ENCODE measurements at regions not wholly inside any gene's neighbourhood (a gene's known extent, or its start where the extent isn't known, plus 50 kb on each side); places are given as distances from the start of the nearest gene placed in this dataset.

DNA sequence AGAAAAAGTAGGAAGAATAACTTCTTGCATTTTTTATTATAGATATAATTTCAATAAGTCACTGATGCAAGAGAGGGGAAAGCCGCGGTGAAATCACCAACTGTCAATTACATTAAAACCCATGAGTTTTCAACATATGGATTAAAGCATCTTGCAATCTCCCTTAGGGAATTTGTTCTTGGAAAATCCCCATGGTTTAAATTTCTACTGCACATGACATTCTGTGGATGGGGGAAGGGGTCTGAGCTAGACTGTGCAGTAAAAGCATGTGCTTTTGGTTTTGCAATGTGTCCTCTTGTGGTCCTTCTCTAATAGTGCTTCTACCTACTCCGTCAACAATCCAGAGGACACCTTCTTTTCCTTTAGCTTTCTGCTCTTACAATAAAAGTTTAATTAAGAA, 894.0 kb downstream of the DCDC2C start:
- no peaks in the 10 kb centered on the region for H3K4me1 ChIP-seq
- H3K27me3 ChIP-seq: no peaks in the 10 kb centered on the region
- no peaks in the 10 kb centered on the region for H3K36me3 ChIP-seq
- DNase-seq (ENCODE audit: low spot score in 2 of 2): no peak
- no peak overlapping the region for H3K27ac ChIP-seq
- H3K4me3 ChIP-seq: no peak overlapping the region
- intact Hi-C loops (cut with DNase I; ENCODE audit: low total_unique reads): no loop called here
- TF ChIP-seq POLR2AphosphoS5 (IDR thresholded peaks at IDR 0.05) (no peak), POLR2A (IDR thresholded peaks at IDR 0.05) (no peak)
- TF ChIP-seq, protein P1, sequence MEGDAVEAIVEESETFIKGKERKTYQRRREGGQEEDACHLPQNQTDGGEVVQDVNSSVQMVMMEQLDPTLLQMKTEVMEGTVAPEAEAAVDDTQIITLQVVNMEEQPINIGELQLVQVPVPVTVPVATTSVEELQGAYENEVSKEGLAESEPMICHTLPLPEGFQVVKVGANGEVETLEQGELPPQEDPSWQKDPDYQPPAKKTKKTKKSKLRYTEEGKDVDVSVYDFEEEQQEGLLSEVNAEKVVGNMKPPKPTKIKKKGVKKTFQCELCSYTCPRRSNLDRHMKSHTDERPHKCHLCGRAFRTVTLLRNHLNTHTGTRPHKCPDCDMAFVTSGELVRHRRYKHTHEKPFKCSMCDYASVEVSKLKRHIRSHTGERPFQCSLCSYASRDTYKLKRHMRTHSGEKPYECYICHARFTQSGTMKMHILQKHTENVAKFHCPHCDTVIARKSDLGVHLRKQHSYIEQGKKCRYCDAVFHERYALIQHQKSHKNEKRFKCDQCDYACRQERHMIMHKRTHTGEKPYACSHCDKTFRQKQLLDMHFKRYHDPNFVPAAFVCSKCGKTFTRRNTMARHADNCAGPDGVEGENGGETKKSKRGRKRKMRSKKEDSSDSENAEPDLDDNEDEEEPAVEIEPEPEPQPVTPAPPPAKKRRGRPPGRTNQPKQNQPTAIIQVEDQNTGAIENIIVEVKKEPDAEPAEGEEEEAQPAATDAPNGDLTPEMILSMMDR (IDR thresholded peaks at IDR 0.05): no peak
- no peaks in the 10 kb centered on the region for H3K9me3 ChIP-seq

DNA sequence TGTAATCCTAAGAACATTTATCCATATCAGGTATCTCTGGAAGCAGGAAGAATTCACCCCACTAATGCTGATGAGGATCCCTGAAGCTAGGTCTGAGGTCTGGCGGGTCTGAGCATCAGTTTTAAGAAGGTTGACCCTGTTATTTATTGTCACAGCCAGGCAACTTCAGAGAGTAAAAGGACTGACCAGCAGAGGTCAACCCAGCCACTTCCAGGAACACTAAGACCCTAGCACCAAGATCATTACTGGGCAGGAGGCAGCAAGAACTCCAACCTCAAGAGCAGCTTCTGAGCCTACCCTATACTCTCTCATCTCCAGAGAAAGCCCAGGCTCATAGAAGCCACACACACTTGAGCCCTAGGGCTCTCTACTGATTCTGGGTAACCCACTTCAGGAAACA, 901.4 kb downstream of the DCDC2C start:
- TF ChIP-seq POLR2A (IDR thresholded peaks at IDR 0.05) (no peak), POLR2AphosphoS5 (IDR thresholded peaks at IDR 0.05) (no peak)
- TF ChIP-seq, protein P1 (IDR thresholded peaks at IDR 0.05): no peak
- DNase-seq (ENCODE audit: low spot score in 2 of 2): no peak
- no peaks in the 10 kb centered on the region for H3K36me3 ChIP-seq
- H3K27ac ChIP-seq: no peak overlapping the region
- intact Hi-C loops (cut with DNase I; ENCODE audit: low total_unique reads): no loop called here
- no peak overlapping the region for H3K4me3 ChIP-seq
- no peaks in the 10 kb centered on the region for H3K4me1 ChIP-seq
- no peaks in the 10 kb centered on the region for H3K9me3 ChIP-seq
- no peaks in the 10 kb centered on the region for H3K27me3 ChIP-seq

DNA sequence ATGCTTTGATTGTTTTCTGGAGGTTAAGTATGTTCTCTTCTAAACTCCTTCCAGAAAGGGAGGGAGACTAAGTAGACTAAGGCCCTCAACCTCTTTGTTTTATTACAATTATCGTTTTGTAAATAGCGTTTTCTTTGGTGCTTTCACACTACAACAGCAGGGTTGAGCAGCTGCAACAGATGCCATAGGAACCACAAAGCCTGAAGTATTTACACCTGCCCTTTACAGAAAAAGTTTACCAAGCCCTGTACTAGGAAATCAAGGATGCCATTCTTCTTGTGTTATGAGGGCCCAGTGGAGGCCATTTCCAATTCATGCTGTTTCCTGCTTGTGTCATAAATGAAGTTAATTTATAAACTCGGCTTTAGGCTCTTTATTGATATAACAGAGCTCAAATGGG, 914.8 kb downstream of the DCDC2C start:
- no peaks in the 10 kb centered on the region for H3K36me3 ChIP-seq
- no peak overlapping the region for H3K27ac ChIP-seq
- intact Hi-C loops (cut with DNase I; ENCODE audit: low total_unique reads): no loop called here
- H3K9me3 ChIP-seq: peaks cover 0 to 6% of the 10 kb centered on the region in 2 donors
- H3K27me3 ChIP-seq: no peaks in the 10 kb centered on the region
- H3K4me1 ChIP-seq: no peaks in the 10 kb centered on the region
- DNase-seq (ENCODE audit: low spot score in 2 of 2): no peak
- no peak overlapping the region for H3K4me3 ChIP-seq
- TF ChIP-seq POLR2AphosphoS5 (IDR thresholded peaks at IDR 0.05) (no peak), POLR2A (IDR thresholded peaks at IDR 0.05) (no peak)
- TF ChIP-seq, protein P1 (IDR thresholded peaks at IDR 0.05): no peak

DNA sequence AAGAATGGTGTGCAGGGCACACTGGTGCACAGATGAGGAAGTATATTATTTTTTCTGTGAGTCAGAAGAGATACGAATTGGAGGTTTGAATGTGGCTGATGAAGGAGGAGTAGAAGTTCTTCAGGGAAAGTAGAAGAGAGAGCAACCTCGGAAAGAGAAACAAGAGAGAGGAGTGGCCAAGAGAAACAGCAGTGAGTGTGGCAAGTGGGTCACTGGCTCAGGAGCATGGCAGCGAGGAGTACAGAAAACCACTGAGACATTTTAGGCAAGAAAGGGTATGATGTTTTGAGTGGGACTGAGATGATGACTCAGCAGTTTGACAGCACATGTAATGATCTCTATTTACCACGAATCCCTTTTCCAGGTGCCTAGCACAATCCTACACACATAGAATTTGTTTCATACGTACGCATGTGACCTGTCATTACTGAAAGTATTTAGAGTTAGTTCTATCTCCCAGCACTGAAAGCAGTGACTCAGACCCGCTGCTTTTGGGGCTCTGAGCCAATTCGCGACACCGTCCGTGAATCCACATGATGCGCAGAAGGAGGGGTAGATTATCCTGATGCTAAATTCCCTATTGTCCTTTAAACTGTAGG, 915.4 kb downstream of the DCDC2C start:
- intact Hi-C loops (cut with DNase I; ENCODE audit: low total_unique reads): no loop called here
- Histone ChIP-seq H3K27ac (no peak overlapping the region), H3K4me1 (no peaks in the 10 kb centered on the region), H3K4me3 (no peak overlapping the region), H3K36me3 (no peaks in the 10 kb centered on the region), H3K9me3 (peaks cover 0 to 6% of the 10 kb centered on the region in 2 donors), H3K27me3 (no peaks in the 10 kb centered on the region)
- TF ChIP-seq POLR2AphosphoS5 (IDR thresholded peaks at IDR 0.05) (no peak), POLR2A (IDR thresholded peaks at IDR 0.05) (no peak)
- TF ChIP-seq, protein P1 (IDR thresholded peaks at IDR 0.05): no peak
- no peak for DNase-seq (ENCODE audit: low spot score in 2 of 2)

DNA sequence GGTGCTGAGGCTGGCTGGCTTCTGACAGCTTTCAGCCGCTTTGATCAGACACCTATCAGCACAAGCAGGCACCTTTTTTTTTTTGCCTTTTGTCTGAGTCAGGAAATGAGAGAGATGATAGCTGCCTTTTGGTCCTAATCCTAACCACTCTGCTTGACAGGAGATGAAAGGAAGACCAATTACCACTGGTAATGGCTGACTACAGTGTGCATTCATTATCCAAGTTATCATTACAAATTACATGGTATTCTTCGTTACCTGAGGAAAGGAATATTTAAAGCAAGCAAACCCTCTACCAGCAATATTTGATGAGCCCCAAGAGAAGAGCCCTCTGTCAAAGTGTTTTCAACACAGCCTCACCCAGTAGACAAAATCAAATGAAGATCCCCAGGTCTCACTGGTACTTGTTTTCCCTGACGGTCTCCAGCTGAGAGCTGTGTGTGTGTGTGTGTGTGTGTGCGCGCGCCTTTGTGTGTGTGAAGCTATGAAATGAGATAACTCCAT, 925.7 kb downstream of the DCDC2C start:
- Histone ChIP-seq H3K9me3 (no peaks in the 10 kb centered on the region), H3K4me3 (no peak overlapping the region), H3K27ac (no peak overlapping the region), H3K36me3 (no peaks in the 10 kb centered on the region), H3K4me1 (no peaks in the 10 kb centered on the region), H3K27me3 (no peaks in the 10 kb centered on the region)
- TF ChIP-seq POLR2A (IDR thresholded peaks at IDR 0.05): no peak
- TF ChIP-seq, protein P1 (IDR thresholded peaks at IDR 0.05): no peak
- no peak for TF ChIP-seq POLR2AphosphoS5 (IDR thresholded peaks at IDR 0.05)
- intact Hi-C loops (cut with DNase I; ENCODE audit: low total_unique reads): no loop called here
- no peak for DNase-seq (ENCODE audit: low spot score in 2 of 2)

Measured in breast epithelium (tissue), 4 donors.